CD4-positive, alpha-beta T cell (primary cell): ENCODE measurements at regions not wholly inside any gene's neighbourhood (a gene's known extent, or its start where the extent isn't known, plus 50 kb on each side); places are given as distances from the start of the nearest gene placed in this dataset.

Source experiments
- ATAC-seq: fragments of 200-7000 bp; cut with Tn5 transposase; one replicate; pipeline ENCODE4 v1.10.0; 2022; ENCODE audit warnings: mild to moderate bottlenecking; ENCODE audit not compliant: poor library complexity
- CTCF ChIA-PET: fragments of 350-600 bp; sonication (Branson Sonifier 250); formaldehyde crosslinking; loops from one replicate; lab custom pipeline; 2021; ENCODE audit warnings: antibody characterized with exemption, inconsistent platforms; lab: Charles Lee
- POLR2A ChIA-PET: fragments of 350-600 bp; sonication (Branson Sonifier 250); formaldehyde crosslinking; loops from one replicate; lab custom pipeline; 2021; ENCODE audit warnings: antibody characterized with exemption, inconsistent platforms; lab: Charles Lee
- DNase-seq, 14 experiments: peaks; one replicate each; pipeline ENCODE4 v3.0.0-alpha.2; 2013 to 2020; ENCODE audit warnings: mixed read lengths in 2 of 14
- H3K27ac ChIP-seq, 2 donors: one replicate each; pipeline versions ENCODE4 v1.5.1 to v1.7.0; 2013; ENCODE audit warnings: low read length in 2 of 2, low read depth in 1 of 2, mild to moderate bottlenecking in 1 of 2
- H3K27me3 ChIP-seq, 2 experiments: 1 replicate in 1 of 2; 2 replicates in 1 of 2; pipeline versions ENCODE4 v1.6.1 to v1.7.0; 2013; ENCODE audit warnings: low read length in 2 of 2, control low read depth in 1 of 2, mild to moderate bottlenecking in 1 of 2, moderate library complexity in 1 of 2; ENCODE audit not compliant: insufficient read depth in 2 of 2, control insufficient read depth in 1 of 2
- H3K36me3 ChIP-seq: one replicate; pipeline ENCODE4 v1.6.1; 2013; ENCODE audit warnings: low read length, control low read depth; ENCODE audit not compliant: insufficient read depth
- H3K4me1 ChIP-seq: one replicate; pipeline ENCODE4 v1.6.1; 2013; ENCODE audit warnings: low read length, control low read depth; ENCODE audit not compliant: insufficient read depth
- H3K4me3 ChIP-seq: one replicate; pipeline ENCODE4 v1.5.1; 2013; ENCODE audit warnings: mild to moderate bottlenecking, low read length, moderate library complexity
- H3K9me3 ChIP-seq, 2 experiments: 1 replicate in 1 of 2; 2 replicates in 1 of 2; pipeline versions ENCODE4 v1.6.1 to v1.7.0; 2013; ENCODE audit warnings: low read length in 2 of 2, mild to moderate bottlenecking in 2 of 2, control low read depth in 1 of 2, moderate library complexity in 1 of 2; ENCODE audit not compliant: control insufficient read depth in 1 of 2, insufficient read depth in 1 of 2
- H3K27ac Mint-ChIP-seq: one replicate; pipeline ENCODE4 v1.8.0; 2020; ENCODE audit warnings: mixed read lengths
- H3K27me3 Mint-ChIP-seq: one replicate; pipeline ENCODE4 v1.8.0; 2021; ENCODE audit warnings: mixed read lengths
- H3K36me3 Mint-ChIP-seq: one replicate; pipeline ENCODE4 v1.8.0; 2021; ENCODE audit warnings: low read depth, mixed read lengths
- H3K4me1 Mint-ChIP-seq: one replicate; pipeline ENCODE4 v1.8.0; 2021; ENCODE audit warnings: low read depth, mixed read lengths
- H3K4me3 Mint-ChIP-seq: one replicate; pipeline ENCODE4 v1.8.0; 2020; ENCODE audit warnings: mild to moderate bottlenecking, mixed read lengths
- H3K9me3 Mint-ChIP-seq: one replicate; pipeline ENCODE4 v1.8.0; 2020; ENCODE audit warnings: mixed read lengths
- intact Hi-C, 2 experiments: fragments of 100-400 bp; cut with DNase I in 1 of 2; cut with micrococcal nuclease in 1 of 2; formaldehyde crosslinking; loops; one replicate each; pipeline versions ENCODE4 v1.15.1 to v1.9.0; 2023 to 2025; cut with DNase I, micrococcal nuclease
- TF ChIP-seq, protein P1 (sequence below): fragments of 200-600 bp; IDR thresholded peaks from one replicate; pipeline ENCODE4 v1.8.0; 2022; ENCODE audit warnings: antibody characterized with exemption, mild to moderate bottlenecking

DNA sequence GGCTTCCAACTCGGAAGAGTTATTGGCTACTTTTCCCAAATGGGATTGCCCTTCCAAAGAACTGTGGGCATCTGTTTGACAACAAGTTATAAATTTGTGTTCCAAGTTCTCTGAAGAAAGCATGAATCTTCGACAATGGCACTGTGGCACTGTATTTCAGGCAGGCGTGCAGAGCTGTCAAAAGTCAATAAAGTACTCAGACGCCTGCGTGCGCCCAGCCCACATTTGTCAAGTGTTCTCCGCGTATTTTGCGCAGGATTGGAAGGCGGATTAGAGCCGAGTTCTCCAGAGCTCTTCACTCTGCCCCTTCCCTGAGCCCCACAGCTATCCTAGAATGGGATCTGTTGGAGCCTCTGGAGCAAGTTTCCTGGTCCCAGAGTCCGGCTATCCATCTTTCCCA, 103.2 kb downstream of the SLC25A47 start:
- peaks cover 11% of the 10 kb centered on the region for H3K4me1 ChIP-seq
- intact Hi-C loops, result no loop called here
- peaks cover 9% of the 10 kb centered on the region for H3K4me1 Mint-ChIP-seq
- no peaks in the 10 kb centered on the region for H3K9me3 ChIP-seq
- no peak overlapping the region for H3K27ac ChIP-seq
- no peaks in the 10 kb centered on the region for H3K36me3 ChIP-seq
- DNase-seq, result no peak
- H3K27me3 Mint-ChIP-seq, result no peaks in the 10 kb centered on the region
- TF ChIP-seq, protein P1, sequence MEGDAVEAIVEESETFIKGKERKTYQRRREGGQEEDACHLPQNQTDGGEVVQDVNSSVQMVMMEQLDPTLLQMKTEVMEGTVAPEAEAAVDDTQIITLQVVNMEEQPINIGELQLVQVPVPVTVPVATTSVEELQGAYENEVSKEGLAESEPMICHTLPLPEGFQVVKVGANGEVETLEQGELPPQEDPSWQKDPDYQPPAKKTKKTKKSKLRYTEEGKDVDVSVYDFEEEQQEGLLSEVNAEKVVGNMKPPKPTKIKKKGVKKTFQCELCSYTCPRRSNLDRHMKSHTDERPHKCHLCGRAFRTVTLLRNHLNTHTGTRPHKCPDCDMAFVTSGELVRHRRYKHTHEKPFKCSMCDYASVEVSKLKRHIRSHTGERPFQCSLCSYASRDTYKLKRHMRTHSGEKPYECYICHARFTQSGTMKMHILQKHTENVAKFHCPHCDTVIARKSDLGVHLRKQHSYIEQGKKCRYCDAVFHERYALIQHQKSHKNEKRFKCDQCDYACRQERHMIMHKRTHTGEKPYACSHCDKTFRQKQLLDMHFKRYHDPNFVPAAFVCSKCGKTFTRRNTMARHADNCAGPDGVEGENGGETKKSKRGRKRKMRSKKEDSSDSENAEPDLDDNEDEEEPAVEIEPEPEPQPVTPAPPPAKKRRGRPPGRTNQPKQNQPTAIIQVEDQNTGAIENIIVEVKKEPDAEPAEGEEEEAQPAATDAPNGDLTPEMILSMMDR, result no peak
- no peaks in the 10 kb centered on the region for H3K36me3 Mint-ChIP-seq
- POLR2A ChIA-PET, result no interaction called here
- no peaks in the 10 kb centered on the region for H3K27me3 ChIP-seq
- ATAC-seq, result no peak
- no peak overlapping the region for H3K4me3 ChIP-seq
- no peaks in the 10 kb centered on the region for H3K9me3 Mint-ChIP-seq
- CTCF ChIA-PET, result no interaction called here
- H3K27ac Mint-ChIP-seq, result no peak overlapping the region
- H3K4me3 Mint-ChIP-seq, result no peak overlapping the region

- no peaks in the 10 kb centered on the region for H3K27me3 Mint-ChIP-seq
- POLR2A ChIA-PET, result no interaction called here
- Histone ChIP-seq H3K27ac (no peak overlapping the region), H3K4me1 (peaks cover 11% of the 10 kb centered on the region), H3K27me3 (no peaks in the 10 kb centered on the region), H3K9me3 (no peaks in the 10 kb centered on the region), H3K4me3 (no peak overlapping the region), H3K36me3 (no peaks in the 10 kb centered on the region)
- no peak overlapping the region for H3K4me3 Mint-ChIP-seq
- TF ChIP-seq, protein P1, result no peak
- no peak for ATAC-seq
- H3K27ac Mint-ChIP-seq, result no peak overlapping the region
- H3K9me3 Mint-ChIP-seq, result no peaks in the 10 kb centered on the region
- DNase-seq, result no peak
- intact Hi-C loops, result no loop called here
- peaks cover 9% of the 10 kb centered on the region for H3K4me1 Mint-ChIP-seq
- CTCF ChIA-PET, result no interaction called here
- H3K36me3 Mint-ChIP-seq, result no peaks in the 10 kb centered on the region
Observed at GRCh38 chr14:100427166-100427565, 104.0 kb downstream of the SLC25A47 start.

GRCh38 chr14:100428727-100429126, 105.6 kb downstream of the SLC25A47 start:
- peak in 1 of 14 experiments; percentile 39 for DNase-seq
- intact Hi-C loops, result no loop called here
- Mint-ChIP-seq H3K4me1 (peaks cover 9% of the 10 kb centered on the region), H3K36me3 (no peaks in the 10 kb centered on the region), H3K4me3 (no peak overlapping the region), H3K9me3 (no peaks in the 10 kb centered on the region), H3K27me3 (no peaks in the 10 kb centered on the region), H3K27ac (no peak overlapping the region)
- H3K9me3 ChIP-seq, result no peaks in the 10 kb centered on the region
- POLR2A ChIA-PET, result no interaction called here
- no peaks in the 10 kb centered on the region for H3K36me3 ChIP-seq
- no peak for ATAC-seq
- TF ChIP-seq, protein P1, result no peak
- peaks cover 11% of the 10 kb centered on the region for H3K4me1 ChIP-seq
- H3K4me3 ChIP-seq, result no peak overlapping the region
- CTCF ChIA-PET, result no interaction called here
- no peaks in the 10 kb centered on the region for H3K27me3 ChIP-seq
- H3K27ac ChIP-seq, result no peak overlapping the region
